ENCODE measurements at regions not wholly inside any gene's neighbourhood (a gene's known extent, or its start where the extent isn't known, plus 50 kb on each side); places are given as distances from the start of the nearest gene placed in this dataset.

GRCh38 chr22:27239520-27239919 is 562.0 kb downstream of the MN1 start:
- no peak overlapping the region for H2BK120ac ChIP-seq (ENCODE audit: low read depth, low read length, poor library complexity, severe bottlenecking)
- no peak overlapping the region for H2AK5ac ChIP-seq (ENCODE audit: insufficient read length, low read length)
- H3T11ph ChIP-seq (ENCODE audit: low read length), result no peak overlapping the region
- H2BK5ac ChIP-seq (ENCODE audit: insufficient read length, low read length), result no peak overlapping the region
- H3K27ac ChIP-seq (ENCODE audit: insufficient read length, low read depth, low read length), result no peak overlapping the region
- H4K20me1 ChIP-seq (ENCODE audit: control insufficient read depth, insufficient read depth, insufficient read length), result peaks cover 5% of the 10 kb centered on the region
- no peak overlapping the region for H2AFZ ChIP-seq (ENCODE audit: low read length)
- no CpG with 5 or more reads among the region's 4 CpGs for WGBS (ENCODE audit: extremely low coverage, insufficient read length, low lambda C conversion rate)
- H3K36me3 Mint-ChIP-seq (ENCODE audit: insufficient read depth in 1 of 3, low read depth in 3 of 3), result no peaks in the 10 kb centered on the region
- H2BK15ac ChIP-seq (ENCODE audit: low read depth, low read length), result no peak overlapping the region
- H3K23me2 ChIP-seq (ENCODE audit: insufficient read length, low read depth, low read length, poor library complexity, severe bottlenecking), result no peaks in the 10 kb centered on the region
- no peaks in the 10 kb centered on the region for H3K79me1 ChIP-seq (ENCODE audit: insufficient read depth, low read depth, low read length, poor library complexity, severe bottlenecking)
- peaks cover 7% of the 10 kb centered on the region for H3K27me3 Mint-ChIP-seq (ENCODE audit: low read depth)
- no peak for TF ChIP-seq CTCF (conservative IDR thresholded peaks at IDR 0.05)
- H4K5ac ChIP-seq (ENCODE audit: insufficient read length, low read depth, low read length), result no peak overlapping the region
- no peak overlapping the region for H3K4ac ChIP-seq (ENCODE audit: low read depth, low read length)
- H3K4me2 ChIP-seq (ENCODE audit: insufficient read depth, insufficient read length, low read length), result no peak overlapping the region
- no peaks in the 10 kb centered on the region for H3K27me3 ChIP-seq (ENCODE audit: insufficient read depth, low read length)
- H2BK20ac ChIP-seq (ENCODE audit: low read depth, low read length, poor library complexity, severe bottlenecking), result no peak overlapping the region
- DNase-seq, result no peak
- H3K4me1 ChIP-seq (ENCODE audit: insufficient read depth, low read length), result no peaks in the 10 kb centered on the region; the same call in 1 of the 2 replicates
- no peaks in the 10 kb centered on the region for H3K79me2 ChIP-seq (ENCODE audit: insufficient read depth, low read length)
- no peaks in the 10 kb centered on the region; a peak in 1 of 5 replicates for H3K9me3 Mint-ChIP-seq
- H4K8ac ChIP-seq (replicated peaks; ENCODE audit: insufficient read length, low read depth, low read length), result no peak overlapping the region
- H3K4me1 Mint-ChIP-seq, result peaks cover 3 to 18% of the 10 kb centered on the region in 2 experiments; a peak in 3 of 4 replicates
- H3K27ac Mint-ChIP-seq, result no peak overlapping the region
- no peak overlapping the region for H3K23ac ChIP-seq (ENCODE audit: insufficient read length, low read depth, low read length)
- H3K4me3 Mint-ChIP-seq, result no peak overlapping the region
- H3K9ac ChIP-seq (ENCODE audit: extremely low read depth, insufficient read length, low read length), result no peak overlapping the region
- H3K56ac ChIP-seq (ENCODE audit: insufficient read length, low read depth, low read length), result no peak overlapping the region
- H2BK12ac ChIP-seq (ENCODE audit: insufficient read length, low read depth, low read length), result no peak overlapping the region
- no peak overlapping the region for H4K91ac ChIP-seq (ENCODE audit: insufficient read length, low read depth, low read length)
- no peak overlapping the region; the same call in 1 of the 2 replicates for H3K14ac ChIP-seq (ENCODE audit: insufficient read depth, low read length)
- H3K9me3 ChIP-seq (ENCODE audit: control insufficient read depth, low read depth, low read length), result no peaks in the 10 kb centered on the region
- no peak overlapping the region for H3K18ac ChIP-seq (ENCODE audit: insufficient read length, low read depth, low read length)
